GM13977 (cell line): ENCODE measurements at regions not wholly inside any gene's neighbourhood (a gene's known extent, or its start where the extent isn't known, plus 50 kb on each side); places are given as distances from the start of the nearest gene placed in this dataset.
A peak's percentile ranks its signal among the peaks of the same experiment; 100 is the strongest.

Experiments used
- DNase-seq: peaks from one replicate; pipeline ENCODE4 v3.0.0; 2012; ENCODE audit warnings: low spot score
- in situ Hi-C: fragments of 300-500 bp; cut with MboI; formaldehyde crosslinking; loops from one replicate; pipeline ENCODE4 v1.12.0; 2022; ENCODE audit warnings: low sequenced_read_pairs, low pct_unique_long_range_greater_than_20kb, mixed read lengths, inconsistent platforms; ENCODE audit not compliant: unreplicated experiment
- TF ChIP-seq, protein P1 (sequence below): IDR thresholded peaks from 2 replicates; pipeline ENCODE4 v1.5.1; 2012; ENCODE audit warnings: mild to moderate bottlenecking, control low read depth; ENCODE audit not compliant: insufficient read depth; ENCODE audit errors: extremely low read depth, missing control alignments

- no peak for DNase-seq
- in situ Hi-C loops = no loop called here
- TF ChIP-seq, protein P1, sequence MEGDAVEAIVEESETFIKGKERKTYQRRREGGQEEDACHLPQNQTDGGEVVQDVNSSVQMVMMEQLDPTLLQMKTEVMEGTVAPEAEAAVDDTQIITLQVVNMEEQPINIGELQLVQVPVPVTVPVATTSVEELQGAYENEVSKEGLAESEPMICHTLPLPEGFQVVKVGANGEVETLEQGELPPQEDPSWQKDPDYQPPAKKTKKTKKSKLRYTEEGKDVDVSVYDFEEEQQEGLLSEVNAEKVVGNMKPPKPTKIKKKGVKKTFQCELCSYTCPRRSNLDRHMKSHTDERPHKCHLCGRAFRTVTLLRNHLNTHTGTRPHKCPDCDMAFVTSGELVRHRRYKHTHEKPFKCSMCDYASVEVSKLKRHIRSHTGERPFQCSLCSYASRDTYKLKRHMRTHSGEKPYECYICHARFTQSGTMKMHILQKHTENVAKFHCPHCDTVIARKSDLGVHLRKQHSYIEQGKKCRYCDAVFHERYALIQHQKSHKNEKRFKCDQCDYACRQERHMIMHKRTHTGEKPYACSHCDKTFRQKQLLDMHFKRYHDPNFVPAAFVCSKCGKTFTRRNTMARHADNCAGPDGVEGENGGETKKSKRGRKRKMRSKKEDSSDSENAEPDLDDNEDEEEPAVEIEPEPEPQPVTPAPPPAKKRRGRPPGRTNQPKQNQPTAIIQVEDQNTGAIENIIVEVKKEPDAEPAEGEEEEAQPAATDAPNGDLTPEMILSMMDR = no peak
Measured at GRCh38 chr12:93106910-93107309, 177.8 kb upstream of the EEA1 start.

DNA sequence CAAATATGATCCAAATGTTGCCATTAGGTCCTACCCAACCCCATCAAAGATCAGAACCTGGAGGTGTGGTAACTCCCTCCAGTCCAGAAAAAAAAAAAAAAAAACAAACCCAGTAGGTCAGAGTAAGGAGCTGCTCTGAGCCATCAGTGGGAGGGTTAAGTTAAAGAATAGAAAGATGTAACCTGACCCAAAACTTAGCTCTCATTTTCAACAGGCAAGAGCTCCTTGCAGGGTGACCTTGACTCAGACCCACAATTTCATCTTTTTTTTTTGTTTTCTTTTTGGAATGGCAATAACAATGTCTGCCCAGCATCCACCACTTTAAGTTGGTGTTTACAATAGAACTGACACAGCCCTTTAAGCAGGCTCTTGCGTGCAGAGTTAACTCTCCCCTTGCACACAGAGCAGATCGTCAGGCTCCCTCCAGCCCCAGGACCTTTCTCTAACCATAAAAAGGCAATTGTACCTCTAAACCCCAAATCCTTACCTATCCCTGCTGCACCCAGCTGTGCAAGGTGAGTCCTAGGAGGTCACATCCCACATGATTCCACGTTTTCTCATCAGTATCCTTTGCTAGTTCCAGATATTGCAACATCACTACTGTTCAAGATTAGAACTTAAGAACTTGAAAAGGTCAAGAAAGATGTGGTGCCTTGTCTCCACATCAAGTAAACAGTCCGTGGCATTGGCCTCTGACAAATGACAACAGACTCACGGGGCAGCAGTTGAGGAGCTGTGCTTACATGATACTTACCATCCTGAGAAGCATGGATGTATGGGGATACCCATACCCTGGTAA, 178.6 kb upstream of the EEA1 start:
- TF ChIP-seq, protein P1 = no peak
- in situ Hi-C loops = no loop called here
- no peak for DNase-seq

DNA sequence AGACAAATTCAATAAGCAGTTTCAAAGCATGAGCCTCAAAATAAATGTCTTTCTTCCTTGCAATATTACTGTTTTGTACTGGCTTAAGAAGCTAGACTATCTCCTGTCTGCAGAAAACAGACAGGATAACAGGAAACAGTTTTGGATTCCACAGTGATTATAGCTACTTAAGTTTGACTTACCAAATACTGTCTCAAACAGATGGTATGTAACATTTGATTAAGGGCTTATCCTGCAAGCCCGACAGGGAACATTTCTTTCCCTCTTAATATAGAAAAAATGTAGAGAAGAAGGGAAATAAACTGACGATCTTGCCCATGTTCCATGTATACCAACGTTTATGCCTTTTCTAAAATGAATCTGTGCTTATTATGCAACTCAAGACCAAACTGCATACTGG, 179.9 kb upstream of the EEA1 start:
- TF ChIP-seq, protein P1 = no peak
- no peak for DNase-seq
- in situ Hi-C loops = no loop called here

GRCh38 chr12:93109551-93110203, 180.6 kb upstream of the EEA1 start:
- peak; percentile 42 for DNase-seq
- TF ChIP-seq, protein P1 = no peak
- in situ Hi-C loops = no loop called here

DNA sequence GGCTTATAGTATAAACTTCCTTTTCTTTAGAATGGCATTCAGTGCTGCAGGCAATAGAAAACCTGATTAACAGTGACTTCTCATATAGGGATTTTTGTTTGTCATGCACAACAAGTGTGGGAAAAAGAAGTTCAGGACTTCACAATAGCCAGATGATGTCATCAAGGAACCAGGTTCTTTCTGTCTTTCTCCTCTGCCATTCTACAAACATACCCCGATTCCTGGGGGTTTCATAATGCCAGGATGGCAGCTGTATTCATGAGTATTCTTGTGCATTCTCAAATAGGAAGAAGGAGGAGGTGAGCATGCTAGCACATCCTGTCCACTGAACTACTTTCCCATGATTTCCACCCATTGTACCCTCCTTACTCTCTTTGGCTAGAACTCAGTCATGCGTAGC, 182.7 kb upstream of the EEA1 start:
- no peak for DNase-seq
- TF ChIP-seq, protein P1 = no peak
- in situ Hi-C loops = no loop called here

- in situ Hi-C loops = no loop called here
- DNase-seq = no peak
Measured at GRCh38 chr12:93113317-93114006, 184.4 kb upstream of the EEA1 start.

More at GRCh38 chr12:93113317-93114006, 184.4 kb upstream of the EEA1 start:
- TF ChIP-seq, protein P1 = no peak
